Fibroblast of lung (primary cell): ENCODE measurements at regions not wholly inside any gene's neighbourhood (a gene's known extent, or its start where the extent isn't known, plus 50 kb on each side); places are given as distances from the start of the nearest gene placed in this dataset.

ENCODE experiments used
- DNase-seq, 2 donors: peaks; one replicate each; pipeline versions ENCODE4 v3.0.0 to v3.0.0-alpha.2; 2010; ENCODE audit warnings: low read depth in 2 of 2
- H2AFZ ChIP-seq: 2 replicates; pipeline ENCODE4 v1.5.1; 2012; ENCODE audit warnings: low read length, control low read depth, inconsistent platforms
- H3K27ac ChIP-seq: 2 replicates; pipeline ENCODE4 v1.5.1; 2011; ENCODE audit warnings: low read length, control low read depth; ENCODE audit not compliant: insufficient read depth
- H3K27me3 ChIP-seq: 2 replicates; pipeline ENCODE4 v1.5.1; 2011; ENCODE audit warnings: mild to moderate bottlenecking, low read length; ENCODE audit not compliant: control insufficient read depth, insufficient read depth
- H3K36me3 ChIP-seq: 2 replicates; pipeline ENCODE4 v1.5.1; 2011; ENCODE audit warnings: low read length; ENCODE audit not compliant: control insufficient read depth, insufficient read depth
- H3K4me1 ChIP-seq: 2 replicates; pipeline ENCODE4 v1.5.1; 2011; ENCODE audit warnings: low read length; ENCODE audit not compliant: control insufficient read depth, insufficient read depth; ENCODE audit errors: extremely low read depth
- H3K4me2 ChIP-seq: 2 replicates; pipeline ENCODE4 v1.5.1; 2011; ENCODE audit warnings: low read length, control low read depth; ENCODE audit not compliant: insufficient read depth; ENCODE audit errors: extremely low read depth
- H3K4me3 ChIP-seq, 4 experiments: fragments of 200-600 bp in 1 of 4; sonication (generic) in 1 of 4; replicated peaks in 1 of 4; 2 replicates each; pipeline ENCODE4 v1.5.1; 2011 to 2016; ENCODE audit warnings: low read length in 4 of 4, low read depth in 3 of 4, mild to moderate bottlenecking in 3 of 4, control low read depth in 2 of 4, inconsistent platforms in 1 of 4, mixed read lengths in 1 of 4; ENCODE audit not compliant: insufficient read depth in 1 of 4; ENCODE audit errors: control extremely low read depth in 1 of 4
- H3K79me2 ChIP-seq: 2 replicates; pipeline ENCODE4 v1.5.1; 2012; ENCODE audit warnings: mild to moderate bottlenecking, low read length, inconsistent platforms; ENCODE audit not compliant: control insufficient read depth, insufficient read depth
- H3K9ac ChIP-seq: 2 replicates; pipeline ENCODE4 v1.5.1; 2011; ENCODE audit warnings: mild to moderate bottlenecking, low read length, control low read depth; ENCODE audit not compliant: insufficient read depth
- H3K9me3 ChIP-seq: 2 replicates; pipeline ENCODE4 v1.5.1; 2012; ENCODE audit warnings: low read depth, low read length; ENCODE audit not compliant: control insufficient read depth, insufficient read depth
- H4K20me1 ChIP-seq: 2 replicates; pipeline ENCODE4 v1.5.1; 2011; ENCODE audit warnings: low read length; ENCODE audit not compliant: control insufficient read depth, insufficient read depth; ENCODE audit errors: extremely low read depth
- EZH2 ChIP-seq: IDR thresholded peaks from 2 replicates; pipeline ENCODE4 v1.5.1; 2012; ENCODE audit warnings: low read length, control low read depth, mild to moderate bottlenecking; ENCODE audit errors: missing control alignments
- TF ChIP-seq, protein P1 (sequence below), 2 donors: IDR thresholded peaks in 1 of 2; conservative IDR thresholded peaks in 1 of 2; 1 replicate in 1 of 2; 2 replicates in 1 of 2; pipeline ENCODE4 v1.5.1; 2011 to 2012; ENCODE audit warnings: low read length in 2 of 2, control low read depth in 1 of 2, inconsistent platforms in 1 of 2, low read depth in 1 of 2, mild to moderate bottlenecking in 1 of 2

DNA sequence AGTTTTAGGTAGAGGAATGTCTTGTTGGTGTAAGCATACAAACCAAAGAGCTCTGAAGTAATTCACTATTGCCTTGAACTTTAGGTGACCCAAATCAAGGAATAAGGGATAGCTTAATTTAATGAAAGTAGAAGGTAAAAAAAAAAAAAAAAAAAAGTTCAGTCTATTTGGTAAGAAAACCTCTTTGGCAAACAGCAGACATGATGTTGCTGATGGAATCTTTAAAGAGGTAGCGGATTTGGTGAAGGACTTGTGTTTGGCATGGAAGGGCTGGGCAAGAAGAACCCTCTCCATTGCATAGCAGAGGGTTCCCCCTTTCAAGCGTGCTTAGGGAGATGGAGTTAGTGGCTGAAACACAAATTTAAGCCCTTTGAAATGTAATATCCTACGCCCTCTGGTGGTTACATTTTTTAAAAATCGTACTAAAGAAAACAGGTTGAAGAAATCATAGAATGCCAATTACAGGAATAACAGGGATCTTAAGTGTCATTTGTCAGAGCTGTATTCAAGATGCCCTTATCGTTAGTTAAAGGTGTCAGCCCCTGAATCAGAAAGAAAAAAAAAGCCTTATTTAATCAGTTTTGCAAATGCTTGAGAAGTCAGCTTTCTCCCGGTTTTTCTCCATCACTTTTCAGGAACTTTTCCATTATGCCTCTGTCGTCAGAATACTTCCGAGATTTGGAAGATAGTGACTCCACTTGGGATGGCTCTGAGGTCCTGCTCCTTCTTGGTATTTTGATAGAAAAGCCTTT lies 383.1 kb downstream of the KCNJ2 start:
- no peak overlapping the region for H3K4me3 ChIP-seq
- H3K4me2 ChIP-seq = no peak overlapping the region
- no peaks in the 10 kb centered on the region for H4K20me1 ChIP-seq
- H3K27me3 ChIP-seq = no peaks in the 10 kb centered on the region
- H3K27ac ChIP-seq = no peak overlapping the region
- no peak overlapping the region for H3K9ac ChIP-seq
- no peaks in the 10 kb centered on the region for H3K9me3 ChIP-seq
- no peaks in the 10 kb centered on the region for H3K4me1 ChIP-seq
- peak; percentile 35 to 76 for DNase-seq
- no peaks in the 10 kb centered on the region for H3K79me2 ChIP-seq
- H2AFZ ChIP-seq = no peak overlapping the region
- TF ChIP-seq EZH2 = no peak
- TF ChIP-seq, protein P1, sequence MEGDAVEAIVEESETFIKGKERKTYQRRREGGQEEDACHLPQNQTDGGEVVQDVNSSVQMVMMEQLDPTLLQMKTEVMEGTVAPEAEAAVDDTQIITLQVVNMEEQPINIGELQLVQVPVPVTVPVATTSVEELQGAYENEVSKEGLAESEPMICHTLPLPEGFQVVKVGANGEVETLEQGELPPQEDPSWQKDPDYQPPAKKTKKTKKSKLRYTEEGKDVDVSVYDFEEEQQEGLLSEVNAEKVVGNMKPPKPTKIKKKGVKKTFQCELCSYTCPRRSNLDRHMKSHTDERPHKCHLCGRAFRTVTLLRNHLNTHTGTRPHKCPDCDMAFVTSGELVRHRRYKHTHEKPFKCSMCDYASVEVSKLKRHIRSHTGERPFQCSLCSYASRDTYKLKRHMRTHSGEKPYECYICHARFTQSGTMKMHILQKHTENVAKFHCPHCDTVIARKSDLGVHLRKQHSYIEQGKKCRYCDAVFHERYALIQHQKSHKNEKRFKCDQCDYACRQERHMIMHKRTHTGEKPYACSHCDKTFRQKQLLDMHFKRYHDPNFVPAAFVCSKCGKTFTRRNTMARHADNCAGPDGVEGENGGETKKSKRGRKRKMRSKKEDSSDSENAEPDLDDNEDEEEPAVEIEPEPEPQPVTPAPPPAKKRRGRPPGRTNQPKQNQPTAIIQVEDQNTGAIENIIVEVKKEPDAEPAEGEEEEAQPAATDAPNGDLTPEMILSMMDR (conservative IDR thresholded peaks at IDR 0.05 in 1 of 2, IDR thresholded peaks at IDR 0.05 in 1 of 2; ENCODE audit: low read depth in 1 of 2, low read length in 2 of 2) = peak; percentile 29 to 31
- no peaks in the 10 kb centered on the region for H3K36me3 ChIP-seq

DNA sequence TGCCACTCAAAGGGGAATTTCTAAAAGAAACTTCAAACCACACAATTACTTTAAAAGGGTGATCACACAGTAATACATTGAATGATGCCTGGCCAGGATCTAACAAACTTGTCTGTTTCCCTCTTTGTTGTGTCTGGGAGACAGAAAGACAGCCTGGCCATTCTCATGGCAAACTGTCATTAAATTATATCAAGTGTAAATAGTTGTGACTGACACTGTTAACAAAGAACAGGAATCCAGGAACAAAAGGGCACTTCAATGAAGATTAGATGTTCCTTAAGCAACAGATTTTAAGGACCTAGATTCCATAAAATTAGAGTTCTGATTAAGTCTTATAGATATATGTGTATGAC lies 383.6 kb downstream of the KCNJ2 start:
- no peak overlapping the region for H3K9ac ChIP-seq
- H3K36me3 ChIP-seq = no peaks in the 10 kb centered on the region
- no peaks in the 10 kb centered on the region for H3K4me1 ChIP-seq
- TF ChIP-seq, protein P1 (conservative IDR thresholded peaks at IDR 0.05 in 1 of 2, IDR thresholded peaks at IDR 0.05 in 1 of 2; ENCODE audit: low read depth in 1 of 2, low read length in 2 of 2) = no peak
- no peak for TF ChIP-seq EZH2
- H3K9me3 ChIP-seq = no peaks in the 10 kb centered on the region
- H3K27me3 ChIP-seq = no peaks in the 10 kb centered on the region
- H3K4me2 ChIP-seq = no peak overlapping the region
- no peak overlapping the region for H2AFZ ChIP-seq
- no peaks in the 10 kb centered on the region for H4K20me1 ChIP-seq
- no peak for DNase-seq
- H3K79me2 ChIP-seq = no peaks in the 10 kb centered on the region
- no peak overlapping the region for H3K4me3 ChIP-seq
- H3K27ac ChIP-seq = no peak overlapping the region

DNA sequence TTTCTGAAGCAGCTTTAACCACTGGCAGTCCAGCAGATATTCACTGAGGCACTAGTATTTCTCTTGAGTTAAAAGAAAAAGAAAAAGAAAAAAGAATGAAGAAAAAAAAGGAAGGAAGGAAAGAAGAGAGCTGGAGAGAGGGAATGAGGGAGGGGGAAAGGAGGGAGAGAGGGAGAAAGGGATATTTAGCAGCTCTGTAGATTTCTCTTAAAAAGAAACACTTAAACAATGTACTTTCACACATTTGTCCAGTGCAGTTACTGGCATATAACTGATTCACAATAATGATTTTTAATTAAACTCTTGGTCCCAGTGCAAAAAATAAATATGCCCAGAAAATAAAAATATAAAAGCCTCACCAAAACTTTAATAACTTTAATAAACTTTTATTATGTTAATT lies 386.4 kb downstream of the KCNJ2 start:
- Histone ChIP-seq H2AFZ (no peak overlapping the region), H3K4me3 (no peak overlapping the region), H3K27ac (no peak overlapping the region), H3K79me2 (no peaks in the 10 kb centered on the region), H3K27me3 (no peaks in the 10 kb centered on the region), H3K9me3 (no peaks in the 10 kb centered on the region), H3K36me3 (no peaks in the 10 kb centered on the region), H3K9ac (no peak overlapping the region), H3K4me1 (no peaks in the 10 kb centered on the region), H4K20me1 (no peaks in the 10 kb centered on the region), H3K4me2 (no peak overlapping the region)
- DNase-seq = no peak
- TF ChIP-seq, protein P1 (conservative IDR thresholded peaks at IDR 0.05 in 1 of 2, IDR thresholded peaks at IDR 0.05 in 1 of 2; ENCODE audit: low read depth in 1 of 2, low read length in 2 of 2) = no peak
- TF ChIP-seq EZH2 = no peak
